ENCODE measurements at regions not wholly inside any gene's neighbourhood (a gene's known extent, or its start where the extent isn't known, plus 50 kb on each side); places are given as distances from the start of the nearest gene placed in this dataset.
"Not testable (repeated sequence)": the region's sequence is repeated elsewhere in the genome, so short reads cannot be mapped to it uniquely, and the experiment has no call there.

GRCh38 chr2:87680691-87681090 is 67.2 kb upstream of the PLGLB2 start:
- not testable (repeated sequence) for H3K4me3 ChIP-seq (ENCODE audit: low read depth, low read length); H3K27me3 ChIP-seq (ENCODE audit: insufficient read depth, low read length); H2AFZ ChIP-seq (ENCODE audit: low read length, unreplicated experiment); H3K27ac ChIP-seq (ENCODE audit: low read depth, low read length); H3K36me3 ChIP-seq (ENCODE audit: insufficient read depth, low read length); H3K4me1 ChIP-seq (ENCODE audit: control insufficient read depth, insufficient read depth, low read length, unreplicated experiment); H3K79me2 ChIP-seq (ENCODE audit: control insufficient read depth, insufficient read depth, low read length, unreplicated experiment)

- H3K4me3 ChIP-seq (ENCODE audit: low read depth, low read length); H2AFZ ChIP-seq (ENCODE audit: low read length, unreplicated experiment); H3K4me1 ChIP-seq (ENCODE audit: control insufficient read depth, insufficient read depth, low read length, unreplicated experiment); H3K79me2 ChIP-seq (ENCODE audit: control insufficient read depth, insufficient read depth, low read length, unreplicated experiment); H3K27ac ChIP-seq (ENCODE audit: low read depth, low read length); H3K36me3 ChIP-seq (ENCODE audit: insufficient read depth, low read length); H3K27me3 ChIP-seq (ENCODE audit: insufficient read depth, low read length): not testable (repeated sequence)
Measured at GRCh38 chr2:87683451-87683850, 64.4 kb upstream of the PLGLB2 start.

- H3K27ac ChIP-seq (ENCODE audit: low read depth, low read length); H3K4me1 ChIP-seq (ENCODE audit: control insufficient read depth, insufficient read depth, low read length, unreplicated experiment); H3K36me3 ChIP-seq (ENCODE audit: insufficient read depth, low read length); H3K27me3 ChIP-seq (ENCODE audit: insufficient read depth, low read length); H3K4me3 ChIP-seq (ENCODE audit: low read depth, low read length); H2AFZ ChIP-seq (ENCODE audit: low read length, unreplicated experiment); H3K79me2 ChIP-seq (ENCODE audit: control insufficient read depth, insufficient read depth, low read length, unreplicated experiment): not testable (repeated sequence)
Measured at GRCh38 chr2:87683961-87684360, 63.9 kb upstream of the PLGLB2 start.

GRCh38 chr2:87685558-87685957 is 62.3 kb upstream of the PLGLB2 start:
- not testable (repeated sequence) for H2AFZ ChIP-seq (ENCODE audit: low read length, unreplicated experiment); H3K4me1 ChIP-seq (ENCODE audit: control insufficient read depth, insufficient read depth, low read length, unreplicated experiment); H3K79me2 ChIP-seq (ENCODE audit: control insufficient read depth, insufficient read depth, low read length, unreplicated experiment); H3K4me3 ChIP-seq (ENCODE audit: low read depth, low read length); H3K36me3 ChIP-seq (ENCODE audit: insufficient read depth, low read length); H3K27ac ChIP-seq (ENCODE audit: low read depth, low read length); H3K27me3 ChIP-seq (ENCODE audit: insufficient read depth, low read length)

GRCh38 chr2:87686873-87687549 is 60.9 kb upstream of the PLGLB2 start:
- not testable (repeated sequence) for H3K4me3 ChIP-seq (ENCODE audit: low read depth, low read length); H3K4me1 ChIP-seq (ENCODE audit: control insufficient read depth, insufficient read depth, low read length, unreplicated experiment); H3K27ac ChIP-seq (ENCODE audit: low read depth, low read length); H3K79me2 ChIP-seq (ENCODE audit: control insufficient read depth, insufficient read depth, low read length, unreplicated experiment); H2AFZ ChIP-seq (ENCODE audit: low read length, unreplicated experiment); H3K36me3 ChIP-seq (ENCODE audit: insufficient read depth, low read length); H3K27me3 ChIP-seq (ENCODE audit: insufficient read depth, low read length)

- not testable (repeated sequence) for H2AFZ ChIP-seq (ENCODE audit: low read length, unreplicated experiment); H3K79me2 ChIP-seq (ENCODE audit: control insufficient read depth, insufficient read depth, low read length, unreplicated experiment); H3K4me3 ChIP-seq (ENCODE audit: low read depth, low read length); H3K27ac ChIP-seq (ENCODE audit: low read depth, low read length); H3K4me1 ChIP-seq (ENCODE audit: control insufficient read depth, insufficient read depth, low read length, unreplicated experiment); H3K27me3 ChIP-seq (ENCODE audit: insufficient read depth, low read length); H3K36me3 ChIP-seq (ENCODE audit: insufficient read depth, low read length)
Measured at GRCh38 chr2:87687550-87688270, 60.2 kb upstream of the PLGLB2 start.

GRCh38 chr2:87691899-87692592 is 55.8 kb upstream of the PLGLB2 start:
- not testable (repeated sequence) for H3K27ac ChIP-seq (ENCODE audit: low read depth, low read length); H3K79me2 ChIP-seq (ENCODE audit: control insufficient read depth, insufficient read depth, low read length, unreplicated experiment); H2AFZ ChIP-seq (ENCODE audit: low read length, unreplicated experiment); H3K36me3 ChIP-seq (ENCODE audit: insufficient read depth, low read length); H3K4me3 ChIP-seq (ENCODE audit: low read depth, low read length); H3K27me3 ChIP-seq (ENCODE audit: insufficient read depth, low read length); H3K4me1 ChIP-seq (ENCODE audit: control insufficient read depth, insufficient read depth, low read length, unreplicated experiment)

- H3K79me2 ChIP-seq (ENCODE audit: control insufficient read depth, insufficient read depth, low read length, unreplicated experiment); H2AFZ ChIP-seq (ENCODE audit: low read length, unreplicated experiment); H3K27ac ChIP-seq (ENCODE audit: low read depth, low read length); H3K27me3 ChIP-seq (ENCODE audit: insufficient read depth, low read length); H3K36me3 ChIP-seq (ENCODE audit: insufficient read depth, low read length); H3K4me1 ChIP-seq (ENCODE audit: control insufficient read depth, insufficient read depth, low read length, unreplicated experiment); H3K4me3 ChIP-seq (ENCODE audit: low read depth, low read length): not testable (repeated sequence)
Measured at GRCh38 chr2:87692914-87693313, 55.0 kb upstream of the PLGLB2 start.

GRCh38 chr2:87693882-87694281 is 54.0 kb upstream of the PLGLB2 start:
- H2AFZ ChIP-seq (ENCODE audit: low read length, unreplicated experiment); H3K4me3 ChIP-seq (ENCODE audit: low read depth, low read length); H3K27me3 ChIP-seq (ENCODE audit: insufficient read depth, low read length): not testable (repeated sequence)

GRCh38 chr2:87695596-87696323 is 52.1 kb upstream of the PLGLB2 start:
- H3K27me3 ChIP-seq (ENCODE audit: insufficient read depth, low read length); H3K4me3 ChIP-seq (ENCODE audit: low read depth, low read length); H3K27ac ChIP-seq (ENCODE audit: low read depth, low read length); H3K4me1 ChIP-seq (ENCODE audit: control insufficient read depth, insufficient read depth, low read length, unreplicated experiment); H3K36me3 ChIP-seq (ENCODE audit: insufficient read depth, low read length); H2AFZ ChIP-seq (ENCODE audit: low read length, unreplicated experiment); H3K79me2 ChIP-seq (ENCODE audit: control insufficient read depth, insufficient read depth, low read length, unreplicated experiment): not testable (repeated sequence)

More at GRCh38 chr2:87693882-87694281, 54.0 kb upstream of the PLGLB2 start:
- not testable (repeated sequence) for H3K4me1 ChIP-seq (ENCODE audit: control insufficient read depth, insufficient read depth, low read length, unreplicated experiment); H3K36me3 ChIP-seq (ENCODE audit: insufficient read depth, low read length); H3K27ac ChIP-seq (ENCODE audit: low read depth, low read length); H3K79me2 ChIP-seq (ENCODE audit: control insufficient read depth, insufficient read depth, low read length, unreplicated experiment)

Data from ACC112 (cell line).